GM19395 (cell line): ENCODE measurements at regions not wholly inside any gene's neighbourhood (a gene's known extent, or its start where the extent isn't known, plus 50 kb on each side); places are given as distances from the start of the nearest gene placed in this dataset.

ENCODE experiments used
- ATAC-seq: cut with Tn5 transposase; IDR thresholded peaks from one replicate; pipeline ENCODE4 v1.9.1; 2021; ENCODE audit warnings: mild to moderate bottlenecking, moderate library complexity; ENCODE audit not compliant: unreplicated experiment

DNA sequence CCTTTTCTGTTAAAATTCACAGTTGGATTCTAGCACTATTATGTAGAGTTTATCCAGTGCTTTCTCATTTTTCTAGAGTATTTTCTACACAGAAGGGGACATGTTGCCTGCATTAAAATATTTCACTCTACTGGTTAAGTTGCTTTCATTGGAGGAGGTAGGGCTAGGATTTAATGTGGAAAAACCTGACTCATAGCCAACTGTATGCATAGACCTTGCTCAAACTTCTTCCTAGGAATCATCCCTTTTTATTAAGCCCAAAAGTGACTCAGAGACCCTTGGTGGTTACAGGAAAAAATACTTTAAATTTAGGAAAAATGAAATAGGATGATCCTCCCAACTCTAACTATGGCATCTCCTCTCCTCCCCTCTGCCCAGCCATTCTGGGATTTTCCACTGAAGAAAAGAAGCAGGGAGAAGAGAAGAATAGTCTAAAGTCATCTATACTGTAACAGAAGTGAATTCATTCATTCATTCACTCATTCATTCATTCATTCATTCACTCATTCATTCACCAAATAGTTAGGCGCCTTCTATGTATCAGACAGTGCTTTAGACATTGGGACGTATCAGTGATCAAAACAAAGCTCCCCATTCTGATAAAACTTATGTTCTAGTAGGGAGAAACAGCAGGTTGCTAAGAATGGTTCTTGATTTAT lies 109.0 kb upstream of the HTR2A start:
- ATAC-seq, result no peak

DNA sequence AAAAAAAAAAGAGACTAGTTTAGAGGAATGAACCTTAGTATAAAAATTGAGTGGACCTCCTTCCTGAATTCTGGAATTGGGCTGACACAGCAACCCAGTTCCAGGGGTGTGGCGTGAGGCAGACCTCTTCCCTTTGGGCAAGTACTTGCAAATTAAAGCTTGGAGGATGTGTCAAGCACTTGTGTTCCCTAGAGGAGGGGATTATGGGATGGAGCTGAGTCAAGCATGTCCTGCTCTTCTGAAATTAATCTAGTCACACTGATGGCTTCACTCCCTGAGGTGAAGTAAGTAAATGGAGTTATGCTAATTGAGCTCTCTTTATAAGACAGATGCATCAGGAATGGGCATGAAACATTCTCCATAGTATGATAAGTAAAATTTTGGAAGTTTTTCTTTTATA lies 107.7 kb upstream of the HTR2A start:
- no peak for ATAC-seq

DNA sequence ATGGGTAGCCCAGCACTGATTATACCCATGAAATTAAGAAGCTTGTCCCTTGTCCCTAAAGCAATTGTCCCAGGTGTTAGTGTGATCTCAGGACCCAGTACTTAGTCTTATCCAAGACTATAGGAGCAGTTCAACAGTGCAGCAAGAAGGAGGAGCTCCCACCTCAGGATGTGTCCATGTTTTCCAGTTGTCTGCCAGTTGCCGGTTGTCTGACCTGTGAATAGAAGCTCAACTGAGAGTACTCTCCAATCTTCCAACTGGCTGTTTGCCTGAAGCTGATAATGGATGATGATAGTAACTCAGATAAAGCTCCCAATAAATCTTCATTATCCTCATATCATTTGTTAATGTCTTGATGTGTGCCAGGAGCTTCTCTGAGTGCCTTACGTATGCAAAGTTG lies 107.2 kb upstream of the HTR2A start:
- no peak for ATAC-seq

- no peak for ATAC-seq
Measured at GRCh38 chr13:47000165-47000564, 103.3 kb upstream of the HTR2A start.

- ATAC-seq, result peak; percentile 41
Measured at GRCh38 chr13:46996316-46997030, 99.6 kb upstream of the HTR2A start.

- ATAC-seq, result peak; percentile 98
Measured at GRCh38 chr13:46995874-46996273, 99.0 kb upstream of the HTR2A start.

GRCh38 chr13:46994492-46994891 lies 97.6 kb upstream of the HTR2A start:
- ATAC-seq, result no peak

DNA sequence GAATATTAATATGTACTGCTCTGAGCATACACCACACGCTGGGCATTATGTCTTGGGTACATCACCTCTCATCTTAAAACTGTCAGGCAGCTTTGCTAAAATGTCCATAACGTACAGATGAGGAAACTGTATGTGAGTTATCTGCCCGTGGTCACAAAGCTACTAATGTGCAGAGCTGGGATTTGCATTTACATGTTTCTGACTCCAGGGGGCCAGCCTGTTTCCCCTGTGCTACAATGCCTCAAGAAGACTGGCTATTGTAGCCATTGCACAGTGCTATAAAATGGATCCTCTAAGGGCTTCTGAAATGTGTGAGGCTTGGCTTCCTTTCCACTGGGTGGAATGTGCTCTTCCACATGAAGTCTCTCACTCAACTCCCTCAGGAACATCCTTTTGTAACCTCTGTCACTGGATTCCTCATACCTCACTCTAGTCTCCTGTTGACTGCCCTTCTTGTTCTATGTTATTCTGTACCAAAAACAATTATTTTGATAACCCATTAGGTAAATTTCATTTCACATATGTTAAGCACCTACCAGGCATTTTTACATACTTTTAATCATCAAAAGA lies 95.6 kb upstream of the HTR2A start:
- no peak for ATAC-seq

DNA sequence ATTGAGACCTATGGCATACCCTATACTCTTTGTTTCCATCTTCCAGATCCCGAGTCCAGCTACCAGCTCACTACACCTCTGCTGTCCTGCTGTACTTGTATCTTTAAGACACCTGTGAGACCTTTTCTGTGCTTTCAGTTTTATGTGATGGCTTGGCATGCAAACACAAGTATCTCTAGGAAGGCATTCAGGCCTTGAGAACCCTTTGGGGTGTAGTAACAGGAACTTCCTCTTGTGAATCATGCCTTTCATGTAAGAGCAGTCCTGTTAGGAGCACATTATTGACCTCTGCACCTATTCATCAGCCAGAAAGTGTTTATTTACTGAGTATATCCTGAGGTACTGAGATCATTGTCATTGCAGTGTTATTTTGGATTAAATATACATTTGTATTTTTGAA lies 87.0 kb upstream of the HTR2A start:
- ATAC-seq, result peak; percentile 70

DNA sequence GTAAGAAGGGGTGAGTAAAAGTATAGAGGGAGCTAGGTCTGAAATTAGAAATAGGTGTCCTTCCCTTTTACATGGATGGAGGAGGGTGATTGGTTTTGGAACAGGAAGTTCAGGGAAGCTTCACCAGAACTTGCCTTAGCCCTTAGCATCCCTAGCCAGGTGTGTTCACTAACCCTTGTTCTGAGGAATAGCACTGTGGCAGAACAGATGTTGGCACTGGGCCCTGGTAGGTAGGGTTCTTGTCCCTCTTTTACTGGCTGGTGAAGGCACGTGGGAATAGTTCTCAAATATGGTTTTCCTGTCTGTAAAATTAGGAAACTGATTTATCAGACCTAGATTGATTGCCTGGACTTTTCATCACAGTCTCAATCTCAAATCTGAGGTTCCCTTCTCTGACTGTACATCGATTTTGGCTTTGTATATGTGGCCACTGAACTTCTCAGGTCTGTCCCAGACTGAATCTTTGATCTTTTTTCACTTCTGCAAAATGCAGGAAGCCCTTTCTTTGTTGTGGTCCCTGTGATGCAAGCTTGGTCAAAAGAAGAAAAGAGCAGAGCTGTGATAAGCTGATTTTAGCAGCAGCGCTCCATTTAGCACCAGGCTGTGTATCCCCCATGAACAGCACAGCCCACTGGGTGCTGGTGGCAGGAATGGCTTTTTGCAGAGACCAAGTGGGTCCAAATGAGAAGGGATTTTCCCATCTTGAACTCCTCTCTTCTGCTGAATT lies 86.2 kb upstream of the HTR2A start:
- ATAC-seq, result peak; percentile 90

DNA sequence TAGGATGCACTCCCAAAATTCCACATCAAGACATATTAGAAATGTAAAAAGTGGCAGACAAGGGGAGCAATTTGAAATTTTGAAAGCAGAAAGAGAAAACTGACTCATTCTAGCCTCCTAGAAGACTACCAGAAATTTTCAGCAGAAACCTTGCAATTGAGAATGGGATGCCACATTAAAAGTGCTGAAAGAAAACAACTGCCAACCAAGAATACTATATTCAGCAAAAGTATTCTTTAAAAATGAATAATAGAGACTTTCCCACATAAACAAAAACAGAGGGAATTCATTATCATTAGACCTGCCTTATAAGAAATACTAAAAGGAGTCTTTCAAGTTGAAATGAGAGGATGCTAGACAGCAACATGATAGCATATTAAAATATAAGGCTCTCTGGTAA lies 78.3 kb upstream of the HTR2A start:
- no peak for ATAC-seq

- ATAC-seq, result no peak
Measured at GRCh38 chr13:46968450-46968849, 71.6 kb upstream of the HTR2A start.

GRCh38 chr13:46964789-46965527 lies 68.1 kb upstream of the HTR2A start:
- ATAC-seq, result no peak

GRCh38 chr13:46963904-46964303 lies 67.1 kb upstream of the HTR2A start:
- no peak for ATAC-seq

DNA sequence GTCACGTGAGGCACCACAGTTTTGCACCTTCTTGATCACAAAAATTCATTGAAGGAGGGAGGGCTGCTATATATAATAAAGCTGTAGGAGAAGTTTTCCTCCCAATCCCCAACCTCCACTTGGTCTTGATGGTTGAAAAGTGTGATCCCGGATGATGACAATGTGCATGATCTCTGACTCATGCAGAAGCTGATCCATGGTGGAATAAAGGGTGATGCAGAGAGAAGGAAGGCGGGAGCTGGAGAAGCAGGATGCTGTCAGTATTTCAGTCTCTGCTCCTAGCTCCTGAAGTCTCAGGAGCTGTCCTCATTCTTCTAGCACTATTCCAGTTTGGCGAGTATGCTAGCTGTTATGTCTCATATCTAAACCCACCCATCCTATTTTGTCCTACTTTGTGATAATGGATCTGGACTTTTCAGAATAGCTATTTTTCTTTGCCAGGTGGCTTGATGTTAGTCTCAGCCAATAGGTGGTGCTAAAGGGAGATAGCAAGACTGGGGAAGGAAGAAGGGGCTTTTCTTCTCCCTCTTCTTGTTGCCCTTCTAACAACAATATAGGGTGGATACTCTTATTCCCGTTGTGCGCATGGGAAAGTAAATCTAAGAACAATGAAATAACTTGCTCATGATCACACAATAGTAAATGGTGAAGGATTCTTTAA lies 65.6 kb upstream of the HTR2A start:
- no peak for ATAC-seq

DNA sequence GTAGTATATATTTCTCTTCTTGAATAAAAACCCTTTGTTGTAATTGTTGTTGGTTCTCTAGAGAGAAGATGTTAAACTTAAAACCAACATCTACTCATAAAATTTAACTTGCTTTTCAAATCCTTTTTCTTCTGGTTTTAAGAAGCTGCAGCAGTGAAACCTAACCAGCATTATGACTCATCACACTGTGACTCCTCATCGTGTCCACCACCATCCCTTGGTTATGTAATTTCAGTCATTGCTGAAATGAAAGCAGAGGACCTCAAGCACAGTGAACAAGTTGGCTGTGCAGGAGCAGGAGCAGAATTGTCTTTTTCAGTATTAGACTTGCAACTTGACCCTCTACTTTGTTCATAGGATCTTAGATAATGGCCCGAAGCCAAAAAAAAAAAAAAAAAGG lies 64.9 kb upstream of the HTR2A start:
- ATAC-seq, result peak; percentile 100

DNA sequence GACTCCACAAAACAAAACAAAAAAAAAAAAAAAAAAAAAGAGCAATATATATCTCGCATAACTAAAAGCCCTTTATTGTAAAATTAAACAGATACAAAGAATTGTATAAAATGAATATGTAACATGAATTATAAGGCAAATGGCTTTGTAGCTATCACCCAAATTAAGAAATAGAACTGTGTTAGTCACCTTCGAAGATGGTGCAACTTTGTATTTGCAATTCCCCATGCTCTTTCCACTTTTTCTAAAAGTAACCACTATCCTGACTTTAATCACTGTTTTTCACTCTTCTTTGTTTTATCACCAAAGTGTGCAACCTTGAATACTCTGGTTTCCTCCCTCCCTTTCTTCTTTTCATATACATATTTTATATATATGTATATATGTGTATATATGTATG lies 57.1 kb upstream of the HTR2A start:
- ATAC-seq, result no peak

DNA sequence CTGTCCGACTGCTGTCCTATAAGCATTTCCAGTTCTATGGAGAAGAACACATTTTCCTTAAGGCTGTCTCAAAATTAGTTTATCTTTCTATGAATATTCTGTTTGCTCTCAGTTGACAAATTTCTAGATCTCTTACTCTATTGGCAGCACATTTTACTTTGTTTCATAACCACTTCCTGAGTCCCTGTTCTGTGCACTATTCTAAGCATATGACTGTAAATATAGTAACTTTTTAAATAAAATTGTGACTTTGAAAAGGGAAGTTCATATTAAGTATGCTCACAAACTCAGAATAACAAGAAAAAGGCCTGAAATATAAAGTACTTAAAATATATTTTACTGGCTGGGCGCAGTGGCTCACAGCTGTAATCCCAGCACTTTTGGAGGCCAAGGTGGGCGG lies 56.5 kb upstream of the HTR2A start:
- ATAC-seq, result peak; percentile 68

DNA sequence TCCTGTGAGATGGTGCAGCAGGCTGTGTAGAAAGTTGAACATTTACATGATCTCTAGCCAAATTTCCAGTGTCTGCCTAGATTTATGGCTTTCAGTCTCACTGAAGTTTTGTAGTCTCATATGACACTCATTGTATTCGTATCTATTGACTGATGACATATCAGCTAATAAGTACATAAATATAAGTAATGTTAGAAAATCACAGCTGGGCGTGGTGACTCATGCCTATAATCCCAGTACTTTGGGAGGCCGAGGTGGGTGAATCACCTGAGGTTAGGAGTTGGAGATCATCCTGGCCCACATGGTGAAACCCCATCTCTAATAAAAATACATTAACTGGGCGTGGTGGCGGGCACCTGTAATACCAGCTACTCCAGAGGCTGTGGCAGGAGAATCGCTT lies 54.7 kb upstream of the HTR2A start:
- ATAC-seq, result no peak

GRCh38 chr13:46949211-46949610 lies 52.4 kb upstream of the HTR2A start:
- ATAC-seq, result no peak

GRCh38 chr13:46948338-46948737 lies 51.5 kb upstream of the HTR2A start:
- ATAC-seq, result no peak
